ENCODE measurements at regions not wholly inside any gene's neighbourhood (a gene's known extent, or its start where the extent isn't known, plus 50 kb on each side); places are given as distances from the start of the nearest gene placed in this dataset.

GRCh38 chr3:75242012-75242735 lies 422.0 kb upstream of the FRG2C start:
- TF ChIP-seq CTCF (IDR thresholded peaks at IDR 0.05 in 4 of 5, conservative IDR thresholded peaks at IDR 0.05 in 1 of 5) (no peak), POLR2A (IDR thresholded peaks at IDR 0.05) (no peak)
